ENCODE measurements at regions not wholly inside any gene's neighbourhood (a gene's known extent, or its start where the extent isn't known, plus 50 kb on each side); places are given as distances from the start of the nearest gene placed in this dataset.

GRCh38 chr2:200159357-200159707 lies 147.2 kb upstream of the SPATS2L start:
- H3K36me3 Mint-ChIP-seq (ENCODE audit: low read depth, unreplicated experiment), result no peaks in the 10 kb centered on the region
- FAIRE-seq (no peak), DNase-seq (ENCODE audit: low read depth) (peak; percentile 19)
- H3K4me3 Mint-ChIP-seq (ENCODE audit: unreplicated experiment), result no peak overlapping the region
- no peak overlapping the region for H3K27ac ChIP-seq (ENCODE audit: low read depth, low read length)
- no peak overlapping the region for H3K9ac ChIP-seq (ENCODE audit: low read length)
- H3K4me3 ChIP-seq (ENCODE audit: insufficient read depth, low read depth, low read length), result no peak overlapping the region
- no peaks in the 10 kb centered on the region for H3K9me3 ChIP-seq (ENCODE audit: insufficient read depth, low read depth, low read length)
- H2AFZ ChIP-seq (ENCODE audit: low read depth, low read length), result no peak overlapping the region
- H3K27me3 Mint-ChIP-seq (ENCODE audit: low read depth, unreplicated experiment), result no peaks in the 10 kb centered on the region
- no peaks in the 10 kb centered on the region for H3K79me2 ChIP-seq (ENCODE audit: insufficient read depth, low read length)
- no peak overlapping the region for H3K4me2 ChIP-seq (ENCODE audit: low read length)
- peaks cover 22% of the 10 kb centered on the region for H3K4me1 ChIP-seq (ENCODE audit: insufficient read depth, low read length)
- TF ChIP-seq CTCF (IDR thresholded peaks at IDR 0.05; ENCODE audit: insufficient read depth, low read depth, low read length), result no peak
- TF ChIP-seq EZH2 (IDR thresholded peaks at IDR 0.05; ENCODE audit: insufficient read depth, low read length), result no peak
- no peaks in the 10 kb centered on the region for H3K27me3 ChIP-seq (ENCODE audit: insufficient read depth, low read length)
- H3K27ac Mint-ChIP-seq (ENCODE audit: unreplicated experiment), result peak overlapping the region; percentile 55
- H3K36me3 ChIP-seq (ENCODE audit: insufficient read depth, low read length), result no peaks in the 10 kb centered on the region
- H3K9me3 Mint-ChIP-seq (ENCODE audit: unreplicated experiment), result no peaks in the 10 kb centered on the region
- H4K20me1 ChIP-seq (ENCODE audit: insufficient read depth, low read length), result no peaks in the 10 kb centered on the region
- H3K4me1 Mint-ChIP-seq (ENCODE audit: low read depth, unreplicated experiment), result peaks cover 39% of the 10 kb centered on the region

- peak; percentile 67 for DNase-seq (ENCODE audit: low read depth)
- H3K9me3 ChIP-seq (ENCODE audit: insufficient read depth, low read depth, low read length), result no peaks in the 10 kb centered on the region
- TF ChIP-seq CTCF (IDR thresholded peaks at IDR 0.05; ENCODE audit: insufficient read depth, low read depth, low read length) (no peak), EZH2 (IDR thresholded peaks at IDR 0.05; ENCODE audit: insufficient read depth, low read length) (no peak)
- peaks cover 22% of the 10 kb centered on the region for H3K4me1 ChIP-seq (ENCODE audit: insufficient read depth, low read length)
- H3K27ac ChIP-seq (ENCODE audit: low read depth, low read length), result no peak overlapping the region
- peak overlapping the region; percentile 55 for H3K27ac Mint-ChIP-seq (ENCODE audit: unreplicated experiment)
- no peak overlapping the region for H3K4me3 ChIP-seq (ENCODE audit: insufficient read depth, low read depth, low read length)
- H3K4me1 Mint-ChIP-seq (ENCODE audit: low read depth, unreplicated experiment), result peaks cover 37% of the 10 kb centered on the region
- H2AFZ ChIP-seq (ENCODE audit: low read depth, low read length), result peak overlapping the region; percentile 21
- H3K36me3 Mint-ChIP-seq (ENCODE audit: low read depth, unreplicated experiment), result no peaks in the 10 kb centered on the region
- H3K36me3 ChIP-seq (ENCODE audit: insufficient read depth, low read length), result no peaks in the 10 kb centered on the region
- FAIRE-seq, result no peak
- no peaks in the 10 kb centered on the region for H3K79me2 ChIP-seq (ENCODE audit: insufficient read depth, low read length)
- no peaks in the 10 kb centered on the region for H3K9me3 Mint-ChIP-seq (ENCODE audit: unreplicated experiment)
- H3K27me3 Mint-ChIP-seq (ENCODE audit: low read depth, unreplicated experiment), result no peaks in the 10 kb centered on the region
- H3K4me3 Mint-ChIP-seq (ENCODE audit: unreplicated experiment), result no peak overlapping the region
- H3K27me3 ChIP-seq (ENCODE audit: insufficient read depth, low read length), result no peaks in the 10 kb centered on the region
- peak overlapping the region; percentile 57 for H3K4me2 ChIP-seq (ENCODE audit: low read length)
- H4K20me1 ChIP-seq (ENCODE audit: insufficient read depth, low read length), result no peaks in the 10 kb centered on the region
- no peak overlapping the region for H3K9ac ChIP-seq (ENCODE audit: low read length)
These were observed 146.4 kb upstream of the SPATS2L start for GRCh38 chr2:200159829-200160781.

GRCh38 chr2:200161458-200161857 lies 145.0 kb upstream of the SPATS2L start:
- H3K27ac ChIP-seq (ENCODE audit: low read depth, low read length), result no peak overlapping the region
- no peaks in the 10 kb centered on the region for H3K27me3 Mint-ChIP-seq (ENCODE audit: low read depth, unreplicated experiment)
- no peak overlapping the region for H3K4me3 ChIP-seq (ENCODE audit: insufficient read depth, low read depth, low read length)
- H3K4me1 ChIP-seq (ENCODE audit: insufficient read depth, low read length), result peaks cover 22% of the 10 kb centered on the region
- no peak overlapping the region for H3K4me2 ChIP-seq (ENCODE audit: low read length)
- DNase-seq (ENCODE audit: low read depth) (no peak), FAIRE-seq (no peak)
- no peak overlapping the region for H3K27ac Mint-ChIP-seq (ENCODE audit: unreplicated experiment)
- no peaks in the 10 kb centered on the region for H3K36me3 Mint-ChIP-seq (ENCODE audit: low read depth, unreplicated experiment)
- H2AFZ ChIP-seq (ENCODE audit: low read depth, low read length), result no peak overlapping the region
- no peak overlapping the region for H3K9ac ChIP-seq (ENCODE audit: low read length)
- H3K4me3 Mint-ChIP-seq (ENCODE audit: unreplicated experiment), result no peak overlapping the region
- H3K36me3 ChIP-seq (ENCODE audit: insufficient read depth, low read length), result no peaks in the 10 kb centered on the region
- no peaks in the 10 kb centered on the region for H3K27me3 ChIP-seq (ENCODE audit: insufficient read depth, low read length)
- peaks cover 5% of the 10 kb centered on the region for H3K9me3 Mint-ChIP-seq (ENCODE audit: unreplicated experiment)
- no peaks in the 10 kb centered on the region for H3K79me2 ChIP-seq (ENCODE audit: insufficient read depth, low read length)
- no peaks in the 10 kb centered on the region for H4K20me1 ChIP-seq (ENCODE audit: insufficient read depth, low read length)
- TF ChIP-seq CTCF (IDR thresholded peaks at IDR 0.05; ENCODE audit: insufficient read depth, low read depth, low read length) (no peak), EZH2 (IDR thresholded peaks at IDR 0.05; ENCODE audit: insufficient read depth, low read length) (no peak)
- H3K9me3 ChIP-seq (ENCODE audit: insufficient read depth, low read depth, low read length), result peaks cover 5% of the 10 kb centered on the region
- H3K4me1 Mint-ChIP-seq (ENCODE audit: low read depth, unreplicated experiment), result peaks cover 27% of the 10 kb centered on the region

Data from astrocyte (in vitro differentiated cells and primary cell).